ENCODE measurements at regions not wholly inside any gene's neighbourhood (a gene's known extent, or its start where the extent isn't known, plus 50 kb on each side); places are given as distances from the start of the nearest gene placed in this dataset.

DNA sequence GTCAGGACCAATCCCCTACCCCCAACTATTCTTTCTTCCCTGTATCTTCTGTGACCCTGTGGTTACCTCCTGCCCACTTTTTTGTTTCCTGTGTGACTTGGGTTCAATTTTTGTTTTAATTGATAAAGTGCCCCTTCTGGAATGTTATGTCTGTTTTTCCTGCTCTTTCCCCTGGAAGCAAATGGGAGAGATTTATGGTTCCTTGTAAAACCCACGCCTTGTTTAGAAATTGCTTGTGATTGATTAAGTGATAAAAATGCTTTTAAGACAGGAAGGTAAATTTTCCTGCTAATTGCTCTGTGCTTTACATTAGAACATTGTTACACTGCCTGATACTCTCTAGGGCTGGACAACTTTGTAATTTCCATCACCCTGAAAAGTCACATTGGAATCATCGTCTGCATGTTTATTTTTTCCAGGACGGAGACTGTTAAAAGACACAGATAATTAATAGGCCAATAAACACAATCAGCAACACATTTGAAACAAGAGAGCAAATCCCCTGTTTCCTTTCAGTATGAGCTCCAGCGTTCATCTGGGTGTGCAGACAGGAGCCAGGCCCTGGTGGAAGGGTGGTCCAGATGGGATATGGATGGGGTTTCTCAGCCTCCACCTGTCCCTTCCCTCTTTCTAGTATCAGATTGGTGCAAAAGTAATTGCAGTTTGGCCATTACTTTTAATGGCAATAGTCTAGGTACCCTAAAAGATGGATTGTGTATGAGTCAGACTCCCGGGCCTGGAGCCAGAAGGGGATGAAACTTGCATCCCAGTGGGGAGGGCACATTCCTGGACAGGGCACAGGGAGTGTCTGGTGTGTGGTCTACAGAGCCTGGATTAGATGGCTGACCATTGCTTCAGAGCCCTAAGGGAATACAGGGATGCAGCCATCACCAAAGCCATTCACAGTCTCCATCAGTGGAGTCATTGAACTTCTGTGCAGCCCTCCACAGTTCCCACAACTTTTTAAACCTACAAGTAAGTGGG is 58.1 kb upstream of the AGBL1 start:
- no peaks in the 10 kb centered on the region for H3K27me3 ChIP-seq (ENCODE audit: insufficient read depth, low read length)
- no peaks in the 10 kb centered on the region for H3K79me2 ChIP-seq (ENCODE audit: insufficient read depth, low read length)
- no peak overlapping the region for H3K9ac ChIP-seq (ENCODE audit: low read length)
- Mint-ChIP-seq H3K9me3 (ENCODE audit: unreplicated experiment) (peaks cover 2% of the 10 kb centered on the region), H3K4me3 (ENCODE audit: unreplicated experiment) (no peak overlapping the region), H3K36me3 (ENCODE audit: low read depth, unreplicated experiment) (no peaks in the 10 kb centered on the region), H3K4me1 (ENCODE audit: low read depth, unreplicated experiment) (peaks cover 9% of the 10 kb centered on the region), H3K27me3 (ENCODE audit: low read depth, unreplicated experiment) (peaks cover 15% of the 10 kb centered on the region), H3K27ac (ENCODE audit: unreplicated experiment) (no peak overlapping the region)
- H3K27ac ChIP-seq (ENCODE audit: low read depth, low read length): no peak overlapping the region
- H3K4me1 ChIP-seq (ENCODE audit: insufficient read depth, low read length): no peaks in the 10 kb centered on the region
- H3K36me3 ChIP-seq (ENCODE audit: insufficient read depth, low read length): no peaks in the 10 kb centered on the region
- no peaks in the 10 kb centered on the region for H3K9me3 ChIP-seq (ENCODE audit: insufficient read depth, low read depth, low read length)
- TF ChIP-seq EZH2 (IDR thresholded peaks at IDR 0.05; ENCODE audit: insufficient read depth, low read length): no peak
- TF ChIP-seq, protein P1, sequence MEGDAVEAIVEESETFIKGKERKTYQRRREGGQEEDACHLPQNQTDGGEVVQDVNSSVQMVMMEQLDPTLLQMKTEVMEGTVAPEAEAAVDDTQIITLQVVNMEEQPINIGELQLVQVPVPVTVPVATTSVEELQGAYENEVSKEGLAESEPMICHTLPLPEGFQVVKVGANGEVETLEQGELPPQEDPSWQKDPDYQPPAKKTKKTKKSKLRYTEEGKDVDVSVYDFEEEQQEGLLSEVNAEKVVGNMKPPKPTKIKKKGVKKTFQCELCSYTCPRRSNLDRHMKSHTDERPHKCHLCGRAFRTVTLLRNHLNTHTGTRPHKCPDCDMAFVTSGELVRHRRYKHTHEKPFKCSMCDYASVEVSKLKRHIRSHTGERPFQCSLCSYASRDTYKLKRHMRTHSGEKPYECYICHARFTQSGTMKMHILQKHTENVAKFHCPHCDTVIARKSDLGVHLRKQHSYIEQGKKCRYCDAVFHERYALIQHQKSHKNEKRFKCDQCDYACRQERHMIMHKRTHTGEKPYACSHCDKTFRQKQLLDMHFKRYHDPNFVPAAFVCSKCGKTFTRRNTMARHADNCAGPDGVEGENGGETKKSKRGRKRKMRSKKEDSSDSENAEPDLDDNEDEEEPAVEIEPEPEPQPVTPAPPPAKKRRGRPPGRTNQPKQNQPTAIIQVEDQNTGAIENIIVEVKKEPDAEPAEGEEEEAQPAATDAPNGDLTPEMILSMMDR (IDR thresholded peaks at IDR 0.05; ENCODE audit: insufficient read depth, low read depth, low read length): no peak
- DNase-seq (ENCODE audit: low read depth) (peak; percentile 53), FAIRE-seq (no peak)
- H4K20me1 ChIP-seq (ENCODE audit: insufficient read depth, low read length): no peaks in the 10 kb centered on the region
- H3K4me2 ChIP-seq (ENCODE audit: low read length): no peak overlapping the region
- H3K4me3 ChIP-seq (ENCODE audit: insufficient read depth, low read depth, low read length): no peak overlapping the region
- no peak overlapping the region for H2AFZ ChIP-seq (ENCODE audit: low read depth, low read length)

DNA sequence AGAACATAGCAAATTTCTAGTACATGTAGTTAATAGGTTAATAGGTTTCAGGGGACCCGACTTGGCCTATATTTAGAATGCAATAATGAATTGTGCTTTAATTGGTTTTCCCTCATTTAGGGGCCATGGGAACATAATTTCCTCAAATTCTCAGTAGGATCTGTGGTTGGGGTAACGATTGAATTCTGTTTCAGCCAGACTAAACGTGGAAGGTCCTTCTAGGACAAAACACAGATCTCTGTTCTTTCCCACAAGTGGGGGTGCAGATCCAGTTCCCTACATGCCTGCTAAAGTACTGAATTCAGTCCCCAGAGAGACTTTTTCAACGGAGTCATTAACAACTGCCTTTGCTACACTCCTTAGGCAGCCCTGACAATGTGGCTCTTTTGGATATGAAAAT is 50.7 kb upstream of the AGBL1 start:
- H3K9me3 ChIP-seq (ENCODE audit: insufficient read depth, low read depth, low read length): no peaks in the 10 kb centered on the region
- H3K27me3 Mint-ChIP-seq (ENCODE audit: low read depth, unreplicated experiment): peaks cover 10% of the 10 kb centered on the region
- H2AFZ ChIP-seq (ENCODE audit: low read depth, low read length): no peak overlapping the region
- H3K4me2 ChIP-seq (ENCODE audit: low read length): no peak overlapping the region
- H3K9me3 Mint-ChIP-seq (ENCODE audit: unreplicated experiment): no peaks in the 10 kb centered on the region
- H3K27ac Mint-ChIP-seq (ENCODE audit: unreplicated experiment): no peak overlapping the region
- H3K79me2 ChIP-seq (ENCODE audit: insufficient read depth, low read length): no peaks in the 10 kb centered on the region
- no peak overlapping the region for H3K27ac ChIP-seq (ENCODE audit: low read depth, low read length)
- FAIRE-seq (no peak), DNase-seq (ENCODE audit: low read depth) (no peak)
- H3K4me3 Mint-ChIP-seq (ENCODE audit: unreplicated experiment): no peak overlapping the region
- no peaks in the 10 kb centered on the region for H3K4me1 Mint-ChIP-seq (ENCODE audit: low read depth, unreplicated experiment)
- no peaks in the 10 kb centered on the region for H4K20me1 ChIP-seq (ENCODE audit: insufficient read depth, low read length)
- H3K27me3 ChIP-seq (ENCODE audit: insufficient read depth, low read length): no peaks in the 10 kb centered on the region
- no peaks in the 10 kb centered on the region for H3K36me3 Mint-ChIP-seq (ENCODE audit: low read depth, unreplicated experiment)
- H3K36me3 ChIP-seq (ENCODE audit: insufficient read depth, low read length): no peaks in the 10 kb centered on the region
- H3K4me1 ChIP-seq (ENCODE audit: insufficient read depth, low read length): no peaks in the 10 kb centered on the region
- no peak overlapping the region for H3K4me3 ChIP-seq (ENCODE audit: insufficient read depth, low read depth, low read length)
- no peak for TF ChIP-seq EZH2 (IDR thresholded peaks at IDR 0.05; ENCODE audit: insufficient read depth, low read length)
- TF ChIP-seq, protein P1 (IDR thresholded peaks at IDR 0.05; ENCODE audit: insufficient read depth, low read depth, low read length): no peak
- no peak overlapping the region for H3K9ac ChIP-seq (ENCODE audit: low read length)

Measured in astrocyte (in vitro differentiated cells and primary cell).